ENCODE measurements at regions not wholly inside any gene's neighbourhood (a gene's known extent, or its start where the extent isn't known, plus 50 kb on each side); places are given as distances from the start of the nearest gene placed in this dataset.
"Not testable (repeated sequence)": the region's sequence is repeated elsewhere in the genome, so short reads cannot be mapped to it uniquely, and the experiment has no call there.

DNA sequence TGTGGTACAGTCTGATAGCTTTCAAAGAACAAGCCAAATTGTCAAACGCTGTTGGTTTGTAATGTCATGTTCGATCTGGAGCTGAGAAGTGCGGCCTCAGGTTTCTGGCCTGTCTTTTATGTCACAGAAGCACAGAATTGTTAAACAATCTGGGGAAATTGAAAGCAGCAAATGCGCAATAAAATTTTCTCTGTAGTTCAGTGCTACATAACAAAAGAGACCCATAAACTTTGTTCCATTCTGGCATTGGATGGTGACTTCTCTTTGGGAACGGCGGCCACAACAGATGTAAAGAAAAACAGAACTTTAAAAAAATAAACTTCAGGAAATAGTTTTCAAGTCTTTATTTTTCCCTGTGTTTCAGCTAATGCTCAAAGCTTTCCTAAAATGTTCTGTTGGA, 106.9 kb downstream of the PRL start:
- no peak for DNase-seq (ENCODE audit: low spot score)

DNA sequence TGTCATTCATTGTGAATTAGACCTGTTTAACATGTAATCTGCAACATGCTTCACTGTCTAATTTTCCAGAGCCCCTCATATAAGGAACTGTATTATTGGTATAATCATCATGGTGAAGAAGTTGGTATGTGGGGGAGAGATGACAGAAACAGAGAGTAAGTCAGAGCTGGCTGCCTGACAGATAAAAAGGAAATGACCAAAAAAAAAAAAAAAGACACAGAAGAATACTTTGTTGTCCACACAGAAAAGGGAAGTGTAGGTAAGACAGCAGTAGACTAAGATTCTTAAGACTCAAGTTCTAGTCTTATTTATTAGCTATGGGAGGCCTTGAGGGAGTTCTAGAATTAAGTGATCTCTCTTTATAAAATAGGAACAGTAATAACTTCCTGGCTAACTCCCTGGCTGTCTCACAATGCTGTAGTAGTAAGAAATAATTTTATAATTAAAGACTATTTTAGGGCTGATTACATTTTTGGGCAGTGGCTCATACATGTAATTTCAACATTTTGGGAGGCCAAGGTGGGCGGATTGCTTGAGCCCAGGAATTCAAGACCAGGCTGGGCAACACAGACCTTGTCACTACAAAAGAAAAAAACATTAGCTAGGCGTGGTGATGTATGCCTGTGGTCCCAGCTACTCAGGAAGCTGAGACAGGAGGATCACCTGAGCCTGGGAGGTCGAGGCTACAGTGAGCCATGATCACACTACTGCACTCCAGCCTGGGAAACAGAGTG, 102.5 kb downstream of the PRL start:
- DNase-seq (ENCODE audit: low spot score): no peak

DNA sequence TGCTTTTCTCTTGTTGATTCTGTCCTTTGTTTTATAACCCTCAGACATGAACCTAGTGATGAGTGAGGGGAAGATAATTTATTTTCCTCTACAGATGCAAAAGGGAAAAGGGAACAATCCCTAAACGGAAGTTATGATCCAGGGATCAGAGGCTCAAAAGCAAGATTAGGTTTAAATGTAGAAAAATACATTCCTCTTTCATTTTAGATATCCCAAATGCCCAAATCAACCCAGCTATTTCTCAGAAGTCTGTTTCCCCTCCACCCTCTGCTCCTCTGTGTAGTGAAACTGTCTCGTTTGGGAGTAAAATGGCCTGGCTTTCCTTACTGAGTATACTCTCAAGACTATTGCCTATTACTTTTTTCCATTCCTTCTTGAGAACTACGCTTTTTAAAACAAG, 97.1 kb downstream of the PRL start:
- no peak for DNase-seq (ENCODE audit: low spot score)

DNA sequence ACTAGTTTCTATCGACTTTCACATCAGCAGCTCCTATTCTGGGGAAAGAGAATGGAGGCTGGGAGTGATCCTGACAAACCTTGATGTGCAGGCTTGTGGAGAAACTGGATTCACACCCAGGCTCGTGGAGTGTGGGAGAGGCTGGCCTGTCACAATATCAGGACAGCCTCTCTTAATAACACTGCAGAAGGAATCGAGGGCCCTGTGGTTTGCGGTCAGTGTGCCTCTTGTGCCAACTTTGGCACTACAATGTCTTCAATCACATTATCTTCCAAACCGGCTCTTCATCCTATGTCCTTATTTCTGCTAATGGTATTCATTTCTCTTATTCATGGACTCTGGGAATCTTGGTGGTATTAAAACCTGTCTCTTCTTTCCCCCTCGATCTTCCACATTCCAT, 92.7 kb downstream of the PRL start:
- no peak for DNase-seq (ENCODE audit: low spot score)

DNA sequence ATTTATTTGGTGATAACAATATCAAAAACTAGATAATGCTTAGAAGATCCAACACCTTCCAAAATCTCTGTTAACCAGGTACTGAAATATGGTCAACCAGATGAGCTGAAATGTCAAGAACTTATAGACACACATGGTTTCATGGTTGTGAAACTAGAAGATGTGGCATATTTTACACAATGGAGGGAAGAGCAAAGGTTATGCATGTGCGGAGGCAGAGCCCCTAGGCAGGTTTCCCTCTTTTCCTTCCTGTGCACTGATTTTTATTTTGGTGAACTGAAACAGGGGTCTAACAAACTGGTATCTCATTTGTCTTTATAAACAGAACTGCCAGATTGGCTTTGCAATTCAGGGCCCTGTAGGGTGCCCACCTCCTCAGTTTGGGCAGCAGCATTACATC, 91.6 kb downstream of the PRL start:
- no peak for DNase-seq (ENCODE audit: low spot score)

DNA sequence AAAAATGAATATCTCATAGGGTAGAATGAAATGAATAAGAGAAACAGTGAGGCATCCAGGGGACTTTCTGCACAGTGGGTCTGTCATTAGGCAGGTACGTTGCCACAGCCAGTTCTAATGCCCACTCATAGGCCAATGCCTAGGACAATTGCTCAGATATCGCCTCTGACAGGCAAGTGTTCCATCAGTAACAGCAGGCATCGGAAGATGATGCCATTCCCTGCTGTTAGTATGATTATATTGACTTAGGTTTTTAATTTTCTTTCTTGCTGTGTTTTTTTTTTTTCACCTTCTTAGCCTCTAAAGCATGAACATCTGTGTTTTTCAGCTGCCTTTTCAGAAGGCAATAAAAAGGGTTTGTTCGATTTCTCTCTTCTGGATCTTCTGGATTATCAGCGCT, 90.7 kb downstream of the PRL start:
- DNase-seq (ENCODE audit: low spot score): no peak

DNA sequence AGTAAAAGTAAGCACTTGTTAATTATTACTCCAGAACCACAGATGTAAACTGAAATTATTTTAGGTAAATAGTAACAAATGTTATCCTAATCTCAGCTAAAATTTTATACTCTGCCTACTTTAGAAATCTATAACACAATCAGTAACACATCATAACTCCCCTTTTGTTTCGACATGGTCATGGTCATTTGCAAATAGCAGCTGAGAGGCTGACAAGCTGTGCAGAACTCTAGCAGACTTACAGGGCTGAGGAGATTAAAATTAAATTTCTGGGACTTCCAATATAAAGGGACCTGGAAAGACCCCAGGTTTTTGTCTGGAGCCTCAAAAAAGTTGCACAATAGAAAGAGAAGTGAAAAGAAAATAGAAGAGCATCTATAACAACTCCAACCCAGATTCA, 88.8 kb downstream of the PRL start:
- DNase-seq (ENCODE audit: low spot score): no peak

DNA sequence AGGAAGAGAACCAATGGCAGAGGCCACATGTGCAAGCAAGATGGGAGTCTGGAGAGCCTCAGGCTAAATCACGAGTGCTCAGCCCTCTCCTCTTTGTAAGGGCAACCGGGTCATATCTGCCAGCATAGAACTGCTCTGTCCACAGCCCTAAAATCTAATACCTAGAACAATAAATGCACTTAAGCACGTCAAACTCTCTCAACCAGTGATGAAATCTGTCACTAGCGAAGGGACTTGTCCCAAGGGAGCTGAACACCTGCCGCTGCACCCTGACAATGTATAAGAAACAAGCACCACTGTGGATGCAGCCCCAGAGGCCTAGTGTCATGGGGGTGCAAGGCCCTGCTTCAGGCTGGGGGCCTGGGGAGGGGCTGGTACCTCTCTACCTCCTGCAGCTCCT, 82.5 kb downstream of the PRL start:
- no peak for DNase-seq (ENCODE audit: low spot score)

DNA sequence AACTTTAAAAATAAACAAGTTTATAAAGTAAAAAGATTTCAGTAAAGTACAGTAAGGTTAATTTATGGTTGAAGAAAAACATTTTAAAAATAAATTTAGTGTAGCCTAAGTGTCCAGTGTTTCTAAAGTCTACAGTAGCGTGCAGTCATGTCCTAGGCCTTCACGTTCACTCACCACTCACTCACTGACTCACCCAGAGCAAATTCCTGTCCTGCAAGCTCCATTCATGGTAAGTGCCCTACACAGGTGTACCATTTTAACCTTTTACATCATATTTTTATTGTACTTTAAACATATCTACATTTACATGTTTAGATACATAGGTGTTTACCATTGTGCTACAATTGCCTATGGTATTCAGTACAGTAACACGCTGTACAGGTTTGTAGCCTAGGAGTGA, 81.4 kb downstream of the PRL start:
- not testable (repeated sequence) for DNase-seq (ENCODE audit: low spot score)

DNA sequence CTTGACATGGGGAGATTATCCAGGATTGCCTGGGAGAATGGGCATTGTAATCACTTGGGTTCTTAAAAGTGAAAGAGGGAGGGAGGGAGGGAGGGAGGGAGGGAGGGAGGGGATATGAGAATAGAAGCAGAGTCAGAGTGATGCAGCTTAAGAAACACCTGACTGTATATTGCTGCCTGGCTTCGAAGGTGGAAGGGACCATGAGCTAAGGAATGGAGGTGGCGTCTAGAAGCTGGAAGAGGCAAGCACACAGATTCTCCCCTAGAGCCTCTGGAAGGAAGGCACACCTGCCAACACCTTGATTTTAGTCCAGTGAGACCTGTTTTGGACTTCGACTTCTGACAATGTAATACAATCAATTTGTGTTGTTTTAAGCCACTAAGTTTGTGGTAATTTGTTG, 78.4 kb downstream of the PRL start:
- no peak for DNase-seq (ENCODE audit: low spot score)

DNA sequence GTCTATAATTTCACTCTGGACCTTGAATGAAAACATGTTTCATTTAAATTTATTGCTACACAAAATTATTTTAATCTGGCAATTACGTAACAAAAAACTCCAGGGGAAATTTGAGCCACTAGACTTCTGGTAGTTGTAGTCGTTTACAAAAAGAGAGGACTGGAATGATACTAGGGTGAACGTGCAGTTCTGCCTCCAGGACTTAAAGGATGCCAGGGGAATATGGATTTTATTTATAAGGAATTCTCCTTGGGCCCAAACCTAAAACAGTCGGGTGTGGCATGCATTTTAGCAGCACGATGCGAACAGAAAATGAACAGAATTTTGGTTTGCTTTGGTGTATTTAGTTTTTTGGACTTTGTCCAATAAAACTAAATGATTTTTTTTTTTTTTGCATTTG, 76.9 kb downstream of the PRL start:
- DNase-seq (ENCODE audit: low spot score): no peak

DNA sequence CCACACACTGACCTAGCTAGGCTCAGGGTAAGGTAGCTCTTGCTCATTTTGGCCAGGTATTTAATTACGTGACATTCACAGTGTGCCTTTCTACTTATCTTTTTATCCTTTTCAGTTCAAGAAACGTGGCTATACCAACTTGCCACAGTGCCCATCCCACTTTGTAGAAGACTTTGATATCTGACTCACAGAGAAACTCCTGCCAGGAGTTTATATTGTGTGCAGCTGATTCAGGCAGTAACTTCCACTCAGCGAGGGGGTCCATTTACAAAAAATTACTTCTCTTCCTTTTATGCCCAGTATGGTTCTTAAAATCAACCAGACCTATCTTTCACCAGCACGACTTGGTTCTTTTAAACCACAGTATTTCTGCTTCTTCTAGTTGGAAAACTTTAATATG, 75.6 kb downstream of the PRL start:
- DNase-seq (ENCODE audit: low spot score): no peak

DNA sequence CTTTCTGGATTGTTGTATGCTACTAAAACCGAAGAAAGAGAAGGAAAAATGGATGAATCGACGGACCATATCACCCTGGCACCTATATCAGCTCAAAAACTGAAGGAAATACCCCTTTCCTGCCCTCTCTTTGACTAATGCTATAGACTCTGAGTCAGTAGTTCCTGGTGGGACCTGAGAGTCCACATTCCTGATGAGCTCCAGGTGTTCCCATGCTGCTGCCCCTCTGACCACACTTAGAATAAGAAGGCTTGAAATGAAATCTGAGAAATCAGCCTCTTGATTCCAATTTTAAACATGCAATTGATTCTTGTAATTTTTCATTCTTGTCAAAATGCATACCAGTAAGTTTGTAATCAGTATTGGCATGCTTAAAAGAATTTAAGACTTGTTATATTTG, 75.2 kb downstream of the PRL start:
- DNase-seq (ENCODE audit: low spot score): no peak

DNA sequence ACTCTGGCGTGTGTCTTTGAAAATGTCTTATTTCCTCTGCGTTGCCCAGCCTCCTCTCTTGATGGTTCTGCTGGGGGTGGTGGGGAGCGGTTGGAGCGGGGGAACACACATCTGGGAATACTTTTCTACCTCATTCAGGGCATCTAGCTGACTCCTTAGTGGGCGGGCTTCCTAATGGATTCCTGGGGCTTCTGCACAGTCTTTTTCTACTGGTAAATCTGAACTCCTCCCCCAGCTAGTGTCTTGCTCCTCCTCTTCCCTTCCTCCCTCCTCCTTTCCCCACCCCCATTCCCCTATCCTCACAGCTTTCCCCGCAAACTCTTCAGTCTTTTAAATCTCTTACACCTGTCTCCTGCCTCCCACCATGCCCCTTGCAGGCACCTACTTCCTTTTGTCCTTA, 74.4 kb downstream of the PRL start:
- DNase-seq (ENCODE audit: low spot score): no peak

DNA sequence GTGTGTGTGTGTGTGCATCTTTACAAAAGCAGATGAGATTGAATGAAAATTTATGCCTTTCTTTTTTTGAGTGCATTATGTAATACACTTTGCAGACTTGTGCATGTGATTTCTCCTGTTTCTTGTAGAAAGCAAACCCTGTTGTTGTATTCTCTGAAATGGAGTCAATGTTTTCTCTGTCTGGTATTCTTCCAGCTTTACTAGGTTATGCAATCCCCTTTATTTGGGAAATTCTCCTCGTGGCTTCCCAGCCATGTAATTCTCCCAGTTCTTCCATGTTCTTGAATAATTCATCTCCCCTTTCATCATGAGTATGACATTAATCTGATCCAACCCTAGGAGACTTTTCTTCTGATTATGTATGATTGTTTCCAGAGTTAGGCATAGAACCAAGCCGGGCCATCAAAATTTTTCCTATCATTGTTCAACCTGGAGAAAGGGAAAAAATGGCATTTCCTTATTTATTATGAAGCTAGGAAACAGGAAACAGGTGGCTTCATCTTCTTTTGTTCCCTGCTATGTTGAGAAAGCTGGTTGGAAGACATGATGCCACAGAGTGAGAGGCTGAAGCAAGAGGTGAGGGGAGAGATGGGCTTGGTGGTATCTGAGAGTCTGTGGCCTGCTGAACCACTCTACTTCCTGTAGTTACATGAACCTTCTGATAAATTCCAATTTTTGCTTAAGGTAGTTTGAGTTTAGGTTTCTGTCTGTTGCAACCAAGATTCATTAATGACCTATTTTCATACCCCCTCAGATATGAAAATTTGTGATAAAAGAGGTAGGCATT, 68.8 kb downstream of the PRL start:
- DNase-seq (ENCODE audit: low spot score): no peak

DNA sequence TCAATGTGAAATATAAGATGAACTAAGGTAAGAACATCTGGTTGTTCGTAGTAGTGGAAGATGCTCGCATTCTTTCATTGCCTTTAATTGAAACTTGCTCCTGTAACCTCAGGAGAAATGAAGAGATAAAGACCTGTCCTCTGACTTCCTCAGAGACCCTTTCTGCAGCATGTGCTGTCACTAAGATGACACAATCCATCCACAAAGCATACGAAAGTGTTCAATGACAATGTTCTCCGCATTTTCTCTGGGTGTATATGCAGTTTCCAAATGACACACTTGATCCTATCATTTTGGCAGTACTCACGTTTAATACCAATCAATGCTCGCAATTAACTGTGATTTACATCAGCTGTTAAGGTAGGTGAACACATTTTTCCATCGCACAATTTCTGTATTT, 65.8 kb downstream of the PRL start:
- no peak for DNase-seq (ENCODE audit: low spot score)

DNA sequence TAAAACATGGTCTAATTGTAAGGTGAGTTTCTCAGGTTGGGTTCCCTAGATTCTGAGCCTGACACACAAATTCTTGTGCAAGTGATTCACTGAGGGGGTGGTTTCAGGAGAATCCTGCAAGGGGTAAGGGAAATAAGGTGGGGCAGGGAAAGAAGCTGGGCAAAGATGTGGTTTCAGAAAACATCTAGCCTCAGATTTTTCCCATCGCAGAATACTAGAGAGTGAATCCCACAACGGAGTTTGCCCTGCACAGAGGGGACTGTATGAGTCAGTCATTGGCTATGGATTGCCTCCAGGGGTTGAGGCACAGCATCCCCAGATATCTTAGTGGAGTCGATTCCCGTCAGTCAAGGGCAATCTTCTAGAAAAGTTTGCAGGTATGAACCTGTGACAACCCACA, 65.2 kb downstream of the PRL start:
- no peak for DNase-seq (ENCODE audit: low spot score)

DNA sequence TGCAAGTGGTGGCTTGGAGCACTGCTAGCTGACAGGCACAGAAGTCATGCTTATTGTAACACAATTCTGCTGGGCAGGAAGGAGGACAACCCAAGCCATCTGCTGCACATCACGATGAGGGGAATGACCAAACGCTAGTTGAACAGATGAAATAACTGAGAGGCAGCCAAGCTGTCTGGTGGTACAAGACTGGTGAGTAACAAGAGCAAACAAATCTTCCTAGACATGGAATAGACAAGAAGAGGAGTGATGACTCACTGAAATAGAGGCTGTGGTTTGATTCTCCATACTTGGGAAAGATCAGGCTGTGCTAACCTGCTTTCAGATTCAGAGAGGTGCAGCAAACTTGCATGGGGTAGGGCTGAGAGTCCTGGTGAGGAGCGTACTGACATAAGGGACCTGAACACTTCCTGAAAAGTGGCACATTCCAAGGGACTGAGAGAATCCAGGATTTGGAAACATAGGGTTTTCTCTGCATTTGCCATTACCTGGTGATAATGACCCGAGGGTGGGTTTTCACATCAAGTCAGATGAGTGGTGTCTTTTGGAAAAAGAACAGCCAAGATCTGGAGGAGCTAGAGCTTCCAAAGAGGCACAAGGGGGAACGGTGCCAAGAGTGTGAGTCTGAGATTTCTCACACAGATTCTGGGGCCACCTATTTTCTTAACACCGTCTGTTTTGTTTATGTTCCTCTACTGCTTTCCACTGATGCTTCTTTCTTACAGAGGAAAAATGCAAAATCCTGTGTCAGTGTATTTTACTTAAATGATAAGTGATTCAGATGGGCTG, 60.0 kb downstream of the PRL start:
- no peak for DNase-seq (ENCODE audit: low spot score)

Data from ureter (tissue), 1 donor.